K562 (cell line): ENCODE measurements at regions not wholly inside any gene's neighbourhood (a gene's known extent, or its start where the extent isn't known, plus 50 kb on each side); places are given as distances from the start of the nearest gene placed in this dataset.

Experiments
- ATAC-seq: fragments of 200-7000 bp; cut with Tn5 transposase; 3 replicates; pipeline ENCODE4 v1.9.1; 2020; ENCODE audit warnings: moderate library complexity
- BruUV-seq: library from RNA; stranded (reverse); fragments of 400-500 nt; replicated peaks from 2 replicates; lab custom pipeline; 2021; lab: Mats Ljungman, UMichigan
- CTCF ChIA-PET: fragments of 300-600 bp; formaldehyde crosslinking; extraction: SDS; loops from one replicate; lab custom pipeline; 2021; ENCODE audit warnings: low intra/inter-chr PET ratio; lab: Yijun Ruan, JAX
- POLR2A ChIA-PET: fragments of 300-600, 350-650 bp; sonication (Branson Sonifier 250); formaldehyde crosslinking; extraction: SDS; loops from one replicate; lab custom pipeline; 2021; ENCODE audit warnings: antibody characterized with exemption, inconsistent platforms; lab: Yijun Ruan, JAX
- DNase-seq, 4 experiments: peaks; one replicate each; pipeline versions ENCODE4 v3.0.0 to v3.0.0-alpha.2; 2011 to 2018; ENCODE audit warnings: low spot score in 3 of 4, mixed read lengths in 3 of 4; ENCODE audit errors: extremely low read depth in 1 of 4
- FAIRE-seq: peaks from 2 replicates; lab custom pipeline; 2011; peaks lifted over from hg19 to GRCh38; lab: Jason Lieb, UNC
- H2AFZ ChIP-seq: 2 replicates; pipeline ENCODE4 v1.6.0; 2011; ENCODE audit warnings: low read depth, low read length, control low read depth, inconsistent platforms
- H3K27ac ChIP-seq: fragments of 200-600 bp; 3 replicates; pipeline ENCODE4 v1.8.0; 2011; ENCODE audit warnings: low read depth, mild to moderate bottlenecking, control low read depth, inconsistent platforms, low read length, moderate library complexity, mixed read lengths; ENCODE audit errors: extremely low read depth
- H3K27me3 ChIP-seq, 2 experiments: fragments of 300-600 bp in 1 of 2; 2 replicates in 1 of 2; 3 replicates in 1 of 2; pipeline versions ENCODE4 v1.6.0 to v1.8.0; 2011; ENCODE audit warnings: inconsistent platforms in 2 of 2, low read length in 2 of 2, mild to moderate bottlenecking in 1 of 2, mixed read lengths in 1 of 2, moderate library complexity in 1 of 2; ENCODE audit not compliant: control insufficient read depth in 2 of 2, insufficient read depth in 2 of 2
- H3K36me3 ChIP-seq: fragments of 300-600 bp; 3 replicates; pipeline ENCODE4 v1.8.0; 2011; ENCODE audit warnings: mild to moderate bottlenecking, low read length, inconsistent platforms; ENCODE audit not compliant: control insufficient read depth, insufficient read depth
- H3K4me1 ChIP-seq, 2 experiments: fragments of 200-600 bp in 1 of 2; replicated peaks in 1 of 2; 2 replicates in 1 of 2; 3 replicates in 1 of 2; pipeline versions ENCODE4 v1.5.1 to v1.8.0; 2011; ENCODE audit warnings: inconsistent platforms in 2 of 2, low read length in 2 of 2, mild to moderate bottlenecking in 1 of 2, mixed read lengths in 1 of 2, moderate library complexity in 1 of 2; ENCODE audit not compliant: control insufficient read depth in 2 of 2, insufficient read depth in 2 of 2
- H3K4me2 ChIP-seq: 2 replicates; pipeline ENCODE4 v1.6.1; 2011; ENCODE audit warnings: low read length, control low read depth, inconsistent platforms, mixed read lengths; ENCODE audit not compliant: insufficient read depth
- H3K4me3 ChIP-seq: fragments of 200-600 bp; sonication (generic), shearing (Covaris generic); 2 replicates; pipeline ENCODE4 v1.5.1; 2016; ENCODE audit warnings: control low read depth, inconsistent platforms
- H3K79me2 ChIP-seq: fragments of 200-600 bp; 3 replicates; pipeline ENCODE4 v1.8.0; 2011; ENCODE audit warnings: low read length, inconsistent platforms; ENCODE audit not compliant: control insufficient read depth, insufficient read depth
- H3K9ac ChIP-seq, 2 experiments: 2 replicates each; pipeline versions ENCODE4 v1.6.0 to v1.6.1; 2011; ENCODE audit warnings: low read depth in 2 of 2, low read length in 2 of 2, control low read depth in 1 of 2, inconsistent platforms in 1 of 2, mild to moderate bottlenecking in 1 of 2, mixed read lengths in 1 of 2; ENCODE audit not compliant: insufficient read depth in 1 of 2
- H3K9me1 ChIP-seq: one replicate; pipeline ENCODE4 v1.6.0; 2011; ENCODE audit warnings: inconsistent platforms, mild to moderate bottlenecking, low read length, moderate library complexity; ENCODE audit not compliant: control insufficient read depth, insufficient read depth
- H3K9me3 ChIP-seq: replicated peaks from 2 replicates; pipeline ENCODE4 v1.5.1; 2011; ENCODE audit warnings: low read depth, low read length, inconsistent platforms; ENCODE audit not compliant: control insufficient read depth, insufficient read depth
- H4K20me1 ChIP-seq: replicated peaks from 2 replicates; pipeline ENCODE4 v1.6.1; 2011; ENCODE audit warnings: low read length, inconsistent platforms, mixed read lengths; ENCODE audit not compliant: control insufficient read depth, insufficient read depth
- DIDO1 ChIP-seq: fragments of 450-650 bp; IDR thresholded peaks from 2 replicates; pipeline ENCODE4 v1.6.1; 2016; ENCODE audit warnings: low read depth, missing biosample characterization, missing genetic modification characterization
- FOXJ2 ChIP-seq: fragments of 200-800 bp; sonication (Bioruptor generic); IDR thresholded peaks from 2 replicates; pipeline ENCODE4 v1.6.1; 2016; ENCODE audit warnings: missing genetic modification characterization, missing compliant biosample characterization
- FOXK1 ChIP-seq: sonication (generic); formaldehyde crosslinking; IDR thresholded peaks from 2 replicates; pipeline ENCODE4 v1.8.0; 2022; ENCODE audit warnings: missing genetic modification reagents, mild to moderate bottlenecking, borderline replicate concordance
- HDAC3 ChIP-seq: fragments of 450-650 bp; IDR thresholded peaks from 2 replicates; pipeline ENCODE4 v1.6.1; 2018; ENCODE audit warnings: borderline replicate concordance, mild to moderate bottlenecking, moderate library complexity; ENCODE audit not compliant: partially characterized antibody
- HOXB6 ChIP-seq: fragments of 250-450 bp; sonication (Bioruptor Pico); IDR thresholded peaks from 2 replicates; pipeline ENCODE4 v1.5.1; 2022; ENCODE audit warnings: mild to moderate bottlenecking, borderline replicate concordance
- MNT ChIP-seq, 2 experiments: fragments of 450-650 bp; conservative IDR thresholded peaks; 2 replicates each; pipeline ENCODE4 v1.6.1; 2017; ENCODE audit warnings: mild to moderate bottlenecking in 2 of 2, moderate library complexity in 2 of 2
- WGBS: fragments of 100-300 bp; shearing (Covaris generic); methylation state at CpG from one replicate; pipeline ENCODE4 v1.1.6; 2016; ENCODE audit warnings: low coverage, mixed read lengths; ENCODE audit not compliant: insufficient coverage; ENCODE audit errors: missing lambda C conversion rate; 5-methylcytosine and 5-hydroxymethylcytosine counted together
- in situ Hi-C: fragments of 300-500 bp; cut with MboI; formaldehyde crosslinking; loops from 4 replicates; pipeline ENCODE4 v1.15.0; 2018; ENCODE audit warnings: inconsistent platforms, mixed read lengths
- intact Hi-C: fragments of 100-400 bp; cut with micrococcal nuclease; formaldehyde crosslinking; loops from 2 replicates; pipeline ENCODE4 v1.14.2; 2022

DNA sequence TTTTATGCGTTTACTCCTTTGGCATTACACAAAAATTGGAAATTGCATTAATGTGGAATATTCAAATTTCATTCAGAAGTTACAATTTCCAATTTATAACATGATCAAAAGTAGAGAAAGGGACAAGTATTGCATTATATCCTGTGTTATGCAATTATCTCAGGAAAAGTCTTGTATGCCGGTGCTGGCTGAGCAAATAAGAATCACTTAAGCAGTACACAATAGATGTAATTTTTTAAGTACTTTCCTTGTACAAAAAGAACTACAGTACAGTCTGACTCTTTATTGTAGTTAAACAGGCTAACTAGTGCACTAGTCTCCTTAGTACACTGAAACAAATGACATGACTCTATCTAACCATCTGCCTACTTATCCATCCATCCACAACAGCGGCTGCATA lies 493.2 kb upstream of the KCNMB2 start:
- H3K9me1 ChIP-seq, result no peaks in the 10 kb centered on the region
- H3K27ac ChIP-seq, result no peak overlapping the region
- no peak overlapping the region for H2AFZ ChIP-seq
- TF ChIP-seq HDAC3 (no peak), HOXB6 (CRISPR knock-in tag) (no peak), FOXJ2 (tag) (no peak), MNT (conservative IDR thresholded peaks at IDR 0.05) (no peak), FOXK1 (CRISPR knock-in tag) (no peak), DIDO1 (tag) (no peak)
- no peaks in the 10 kb centered on the region for H3K9me3 ChIP-seq
- no peaks in the 10 kb centered on the region for H4K20me1 ChIP-seq
- WGBS, result 33% methylated on average over 3 of the region's 3 CpGs
- ChIA-PET POLR2A (no interaction called here), CTCF (no interaction called here)
- intact Hi-C loops (no loop called here), in situ Hi-C loops (no loop called here)
- H3K79me2 ChIP-seq, result no peaks in the 10 kb centered on the region
- DNase-seq (no peak), FAIRE-seq (no peak), ATAC-seq (no peak)
- H3K27me3 ChIP-seq, result no peaks in the 10 kb centered on the region
- no peak overlapping the region for H3K9ac ChIP-seq
- H3K4me3 ChIP-seq, result no peak overlapping the region
- no peaks in the 10 kb centered on the region for H3K4me1 ChIP-seq
- no peaks in the 10 kb centered on the region for H3K36me3 ChIP-seq
- BruUV-seq, result no TSS peak
- no peak overlapping the region for H3K4me2 ChIP-seq
